Endothelial cell of umbilical vein (primary cell): ENCODE measurements at regions not wholly inside any gene's neighbourhood (a gene's known extent, or its start where the extent isn't known, plus 50 kb on each side); places are given as distances from the start of the nearest gene placed in this dataset.

Experiments used
- BruUV-seq: library from RNA; stranded (reverse); fragments of 400-500 nt; replicated peaks from 2 replicates; lab custom pipeline; 2021; lab: Mats Ljungman, UMichigan
- CTCF ChIA-PET: fragments of 300-600, 350-600 bp; sonication (Branson Sonifier 250); formaldehyde crosslinking; loops from one replicate; lab custom pipeline; 2021; ENCODE audit warnings: antibody characterized with exemption, inconsistent platforms; lab: Charles Lee
- POLR2A ChIA-PET: fragments of 300-600, 350-600 bp; sonication (Branson Sonifier 250); formaldehyde crosslinking; loops from one replicate; lab custom pipeline; 2021; ENCODE audit warnings: antibody characterized with exemption, inconsistent platforms; lab: Charles Lee
- DNase-seq: peaks from one replicate; pipeline ENCODE4 v3.0.0-alpha.2; 2011; ENCODE audit warnings: low read depth, low spot score
- FAIRE-seq: peaks from 2 replicates; lab custom pipeline; 2011; peaks lifted over from hg19 to GRCh38; lab: Jason Lieb, UNC
- H2AFZ ChIP-seq: 2 replicates; pipeline ENCODE4 v1.6.0; 2012; ENCODE audit warnings: low read depth, low read length, control low read depth, inconsistent platforms
- H3K27ac ChIP-seq: 2 replicates; pipeline ENCODE4 v1.5.1; 2011; ENCODE audit warnings: low read depth, mild to moderate bottlenecking, control low read depth, low read length, moderate library complexity; ENCODE audit not compliant: insufficient read depth
- H3K27me3 ChIP-seq, 2 experiments: 2 replicates each; pipeline versions ENCODE4 v1.6.0 to v1.6.1; 2011; ENCODE audit warnings: low read length in 2 of 2, mixed read lengths in 1 of 2; ENCODE audit not compliant: control insufficient read depth in 2 of 2, insufficient read depth in 2 of 2
- H3K36me3 ChIP-seq, 2 experiments: 2 replicates in 1 of 2; 3 replicates in 1 of 2; pipeline ENCODE4 v1.5.1; 2011; ENCODE audit warnings: low read length in 2 of 2, mild to moderate bottlenecking in 1 of 2, moderate library complexity in 1 of 2; ENCODE audit not compliant: control insufficient read depth in 2 of 2, insufficient read depth in 2 of 2; ENCODE audit errors: extremely low read depth in 1 of 2
- H3K4me1 ChIP-seq: 3 replicates; pipeline ENCODE4 v1.5.1; 2011; ENCODE audit warnings: mild to moderate bottlenecking, low read length; ENCODE audit not compliant: control insufficient read depth, insufficient read depth; ENCODE audit errors: extremely low read depth
- H3K4me2 ChIP-seq: 2 replicates; pipeline ENCODE4 v1.6.1; 2011; ENCODE audit warnings: low read length, control low read depth, mixed read lengths; ENCODE audit not compliant: insufficient read depth
- H3K4me3 ChIP-seq, 3 experiments: fragments of 200-600 bp in 1 of 3; sonication (generic), shearing (Covaris generic) in 1 of 3; replicated peaks in 1 of 3; 2 replicates each; pipeline ENCODE4 v1.5.1; 2011 to 2016; ENCODE audit warnings: control low read depth in 3 of 3, low read length in 3 of 3, mild to moderate bottlenecking in 2 of 3, inconsistent platforms in 1 of 3, low read depth in 1 of 3, moderate library complexity in 1 of 3; ENCODE audit not compliant: insufficient read depth in 1 of 3
- H3K79me2 ChIP-seq: 2 replicates; pipeline ENCODE4 v1.6.0; 2012; ENCODE audit warnings: low read length, inconsistent platforms; ENCODE audit not compliant: control insufficient read depth, insufficient read depth
- H3K9ac ChIP-seq: replicated peaks from 2 replicates; pipeline ENCODE3; 2011; ENCODE audit warnings: low read length, control low read depth; ENCODE audit not compliant: insufficient read depth; ENCODE audit errors: extremely low read depth
- H3K9me1 ChIP-seq: replicated peaks from 3 replicates; pipeline ENCODE4 v1.6.0; 2011; ENCODE audit warnings: mild to moderate bottlenecking, low read length; ENCODE audit not compliant: control insufficient read depth, insufficient read depth; ENCODE audit errors: extremely low read depth
- H3K9me3 ChIP-seq: replicated peaks from 2 replicates; pipeline ENCODE4 v1.5.1; 2012; ENCODE audit warnings: low read length, inconsistent platforms; ENCODE audit not compliant: control insufficient read depth, insufficient read depth
- H4K20me1 ChIP-seq: replicated peaks from 2 replicates; pipeline ENCODE3; 2011; ENCODE audit warnings: mild to moderate bottlenecking, low read length; ENCODE audit not compliant: control insufficient read depth, insufficient read depth; ENCODE audit errors: extremely low read depth
- CTCF ChIP-seq, 2 donors: IDR thresholded peaks; 1 replicate in 1 of 2; 2 replicates in 1 of 2; pipeline ENCODE4 v1.5.1; 2011; ENCODE audit warnings: low read length in 2 of 2, mild to moderate bottlenecking in 2 of 2, moderate library complexity in 2 of 2, control low read depth in 1 of 2, inconsistent platforms in 1 of 2, low read depth in 1 of 2; ENCODE audit not compliant: insufficient read depth in 1 of 2; ENCODE audit errors: extremely low read depth in 1 of 2
- EZH2 ChIP-seq: IDR thresholded peaks from 2 replicates; pipeline ENCODE4 v1.6.1; 2012; ENCODE audit warnings: borderline replicate concordance, low read depth, mild to moderate bottlenecking, moderate library complexity, low read length, inconsistent platforms; ENCODE audit not compliant: severe bottlenecking
- FOS ChIP-seq: IDR thresholded peaks from 2 replicates; pipeline ENCODE4 v1.6.1; 2011; ENCODE audit warnings: mild to moderate bottlenecking, low read length, moderate library complexity, borderline replicate concordance; ENCODE audit not compliant: insufficient read depth
- GATA2 ChIP-seq: IDR thresholded peaks from 2 replicates; pipeline ENCODE4 v1.7.0; 2011; ENCODE audit warnings: low read depth, mild to moderate bottlenecking, moderate library complexity, mixed read lengths, low read length; ENCODE audit not compliant: insufficient read length, insufficient read depth
- JUN ChIP-seq: IDR thresholded peaks from 2 replicates; pipeline ENCODE4 v1.6.1; 2011; ENCODE audit warnings: borderline replicate concordance, low read depth; ENCODE audit not compliant: insufficient read length, insufficient read depth
- MAX ChIP-seq: IDR thresholded peaks from 2 replicates; pipeline ENCODE4 v1.6.1; 2011; ENCODE audit not compliant: insufficient read depth, insufficient read length
- MYC ChIP-seq: IDR thresholded peaks from one replicate; pipeline ENCODE4 v1.6.1; 2011; ENCODE audit warnings: mild to moderate bottlenecking, low read depth, low read length
- POLR2A ChIP-seq: IDR thresholded peaks from 2 replicates; pipeline ENCODE4 v1.6.1; 2012; ENCODE audit warnings: low read depth, mild to moderate bottlenecking, control low read depth, low read length
- POLR2AphosphoS5 ChIP-seq: IDR thresholded peaks from 2 replicates; pipeline ENCODE4 v1.6.1; 2012; ENCODE audit warnings: low read depth, mild to moderate bottlenecking, control low read depth, low read length, moderate library complexity; ENCODE audit not compliant: insufficient read depth
- dilution Hi-C: fragments of 300-500 bp; cut with MboI; formaldehyde crosslinking; loops from one replicate; pipeline ENCODE4 v1.15.0; 2019; ENCODE audit warnings: low sequenced_read_pairs; ENCODE audit not compliant: extremely low pct_ligation_motif_present
- intact Hi-C: fragments of 100-400 bp; cut with micrococcal nuclease; formaldehyde crosslinking; loops from one replicate; pipeline ENCODE4 v1.10.0; 2022

GRCh38 chr2:119086327-119086726 lies 72.2 kb downstream of the C1QL2 start:
- no peak for TF ChIP-seq POLR2AphosphoS5
- no peak for TF ChIP-seq POLR2A
- no peak for TF ChIP-seq JUN
- no peak for TF ChIP-seq GATA2
- no peak for TF ChIP-seq MYC
- no peak for TF ChIP-seq FOS
- TF ChIP-seq CTCF (IDR thresholded peaks at IDR 0.05; ENCODE audit: extremely low read depth in 1 of 2, insufficient read depth in 1 of 2, low read depth in 1 of 2, low read length in 2 of 2) = no peak
- no peak for TF ChIP-seq MAX
- TF ChIP-seq EZH2 = no peak
- Histone ChIP-seq H3K79me2 (no peaks in the 10 kb centered on the region), H3K9ac (no peak overlapping the region), H3K4me3 (no peak overlapping the region), H3K4me1 (no peaks in the 10 kb centered on the region), H3K4me2 (no peak overlapping the region), H2AFZ (no peak overlapping the region), H3K27ac (no peak overlapping the region), H3K36me3 (no peaks in the 10 kb centered on the region), H3K9me3 (no peaks in the 10 kb centered on the region), H4K20me1 (no peaks in the 10 kb centered on the region), H3K27me3 (no peaks in the 10 kb centered on the region), H3K9me1 (no peaks in the 10 kb centered on the region)
- BruUV-seq = no TSS peak
- CTCF ChIA-PET = no interaction called here
- no peak for FAIRE-seq
- DNase-seq = no peak
- dilution Hi-C loops = no loop called here
- POLR2A ChIA-PET = no interaction called here
- intact Hi-C loops = no loop called here
